K562 (cell line): ENCODE measurements at regions not wholly inside any gene's neighbourhood (a gene's known extent, or its start where the extent isn't known, plus 50 kb on each side); places are given as distances from the start of the nearest gene placed in this dataset.
A peak's percentile ranks its signal among the peaks of the same experiment; 100 is the strongest.
"Not testable (repeated sequence)": the region's sequence is repeated elsewhere in the genome, so short reads cannot be mapped to it uniquely, and the experiment has no call there.

Experiments
- ATAC-seq: fragments of 200-7000 bp; cut with Tn5 transposase; 3 replicates; pipeline ENCODE4 v1.9.1; 2020; ENCODE audit warnings: moderate library complexity
- BruUV-seq: library from RNA; stranded (reverse); fragments of 400-500 nt; replicated peaks from 2 replicates; lab custom pipeline; 2021; lab: Mats Ljungman, UMichigan
- CTCF ChIA-PET: fragments of 300-600 bp; formaldehyde crosslinking; extraction: SDS; loops from one replicate; lab custom pipeline; 2021; ENCODE audit warnings: low intra/inter-chr PET ratio; lab: Yijun Ruan, JAX
- POLR2A ChIA-PET: fragments of 300-600, 350-650 bp; sonication (Branson Sonifier 250); formaldehyde crosslinking; extraction: SDS; loops from one replicate; lab custom pipeline; 2021; ENCODE audit warnings: antibody characterized with exemption, inconsistent platforms; lab: Yijun Ruan, JAX
- DNase-seq, 4 experiments: peaks; one replicate each; pipeline versions ENCODE4 v3.0.0 to v3.0.0-alpha.2; 2011 to 2018; ENCODE audit warnings: low spot score in 3 of 4, mixed read lengths in 3 of 4; ENCODE audit errors: extremely low read depth in 1 of 4
- FAIRE-seq: peaks from 2 replicates; lab custom pipeline; 2011; peaks lifted over from hg19 to GRCh38; lab: Jason Lieb, UNC
- H2AFZ ChIP-seq: 2 replicates; pipeline ENCODE4 v1.6.0; 2011; ENCODE audit warnings: low read depth, low read length, control low read depth, inconsistent platforms
- H3K27ac ChIP-seq: fragments of 200-600 bp; 3 replicates; pipeline ENCODE4 v1.8.0; 2011; ENCODE audit warnings: low read depth, mild to moderate bottlenecking, control low read depth, inconsistent platforms, low read length, moderate library complexity, mixed read lengths; ENCODE audit errors: extremely low read depth
- H3K27me3 ChIP-seq, 2 experiments: fragments of 300-600 bp in 1 of 2; 2 replicates in 1 of 2; 3 replicates in 1 of 2; pipeline versions ENCODE4 v1.6.0 to v1.8.0; 2011; ENCODE audit warnings: inconsistent platforms in 2 of 2, low read length in 2 of 2, mild to moderate bottlenecking in 1 of 2, mixed read lengths in 1 of 2, moderate library complexity in 1 of 2; ENCODE audit not compliant: control insufficient read depth in 2 of 2, insufficient read depth in 2 of 2
- H3K36me3 ChIP-seq: fragments of 300-600 bp; 3 replicates; pipeline ENCODE4 v1.8.0; 2011; ENCODE audit warnings: mild to moderate bottlenecking, low read length, inconsistent platforms; ENCODE audit not compliant: control insufficient read depth, insufficient read depth
- H3K4me1 ChIP-seq, 2 experiments: fragments of 200-600 bp in 1 of 2; replicated peaks in 1 of 2; 2 replicates in 1 of 2; 3 replicates in 1 of 2; pipeline versions ENCODE4 v1.5.1 to v1.8.0; 2011; ENCODE audit warnings: inconsistent platforms in 2 of 2, low read length in 2 of 2, mild to moderate bottlenecking in 1 of 2, mixed read lengths in 1 of 2, moderate library complexity in 1 of 2; ENCODE audit not compliant: control insufficient read depth in 2 of 2, insufficient read depth in 2 of 2
- H3K4me2 ChIP-seq: 2 replicates; pipeline ENCODE4 v1.6.1; 2011; ENCODE audit warnings: low read length, control low read depth, inconsistent platforms, mixed read lengths; ENCODE audit not compliant: insufficient read depth
- H3K4me3 ChIP-seq: fragments of 200-600 bp; sonication (generic), shearing (Covaris generic); 2 replicates; pipeline ENCODE4 v1.5.1; 2016; ENCODE audit warnings: control low read depth, inconsistent platforms
- H3K79me2 ChIP-seq: fragments of 200-600 bp; 3 replicates; pipeline ENCODE4 v1.8.0; 2011; ENCODE audit warnings: low read length, inconsistent platforms; ENCODE audit not compliant: control insufficient read depth, insufficient read depth
- H3K9ac ChIP-seq, 2 experiments: 2 replicates each; pipeline versions ENCODE4 v1.6.0 to v1.6.1; 2011; ENCODE audit warnings: low read depth in 2 of 2, low read length in 2 of 2, control low read depth in 1 of 2, inconsistent platforms in 1 of 2, mild to moderate bottlenecking in 1 of 2, mixed read lengths in 1 of 2; ENCODE audit not compliant: insufficient read depth in 1 of 2
- H3K9me1 ChIP-seq: one replicate; pipeline ENCODE4 v1.6.0; 2011; ENCODE audit warnings: inconsistent platforms, mild to moderate bottlenecking, low read length, moderate library complexity; ENCODE audit not compliant: control insufficient read depth, insufficient read depth
- H3K9me3 ChIP-seq: replicated peaks from 2 replicates; pipeline ENCODE4 v1.5.1; 2011; ENCODE audit warnings: low read depth, low read length, inconsistent platforms; ENCODE audit not compliant: control insufficient read depth, insufficient read depth
- H4K20me1 ChIP-seq: replicated peaks from 2 replicates; pipeline ENCODE4 v1.6.1; 2011; ENCODE audit warnings: low read length, inconsistent platforms, mixed read lengths; ENCODE audit not compliant: control insufficient read depth, insufficient read depth
- BDP1 ChIP-seq: IDR thresholded peaks from 3 replicates; pipeline ENCODE4 v1.6.1; 2011; ENCODE audit not compliant: insufficient read length, insufficient read depth
- CTBP1 ChIP-seq: fragments of 450-650 bp; IDR thresholded peaks from 2 replicates; pipeline ENCODE4 v1.6.1; 2016; ENCODE audit warnings: borderline replicate concordance
- KAT7 ChIP-seq: sonication (generic); formaldehyde crosslinking; IDR thresholded peaks from 2 replicates; pipeline ENCODE4 v1.8.0; 2022; ENCODE audit warnings: missing genetic modification reagents, mild to moderate bottlenecking, borderline replicate concordance
- MCM7 ChIP-seq, 2 experiments: fragments of 450-650 bp; IDR thresholded peaks; 2 replicates each; pipeline ENCODE4 v1.6.1; 2016 to 2018
- MTA2 ChIP-seq: fragments of 450-650 bp; IDR thresholded peaks from 2 replicates; pipeline ENCODE4 v1.6.1; 2016; ENCODE audit warnings: low read depth
- POLR2A ChIP-seq: fragments of 450-650 bp; conservative IDR thresholded peaks from 2 replicates; pipeline ENCODE4 v1.6.1; 2016
- PRPF4 ChIP-seq: fragments of 200-400 bp; formaldehyde crosslinking; IDR thresholded peaks from one replicate; pipeline ENCODE4 v1.6.1; 2017; ENCODE audit warnings: low read length, low read depth, mild to moderate bottlenecking; ENCODE audit not compliant: insufficient read depth, poor library complexity, severe bottlenecking
- TRIM25 ChIP-seq: fragments of 450-650 bp; IDR thresholded peaks from 2 replicates; pipeline ENCODE4 v1.7.0; 2016; ENCODE audit warnings: borderline replicate concordance
- ZC3H8 ChIP-seq: fragments of 450-650 bp; IDR thresholded peaks from 2 replicates; pipeline ENCODE4 v1.6.1; 2017
- ZKSCAN1 ChIP-seq: fragments of 150-350 bp; IDR thresholded peaks from 2 replicates; pipeline ENCODE4 v1.6.1; 2016; ENCODE audit warnings: low read depth, low read length
- ZNF253 ChIP-seq: fragments of 250-450 bp; sonication (Bioruptor Pico); conservative IDR thresholded peaks from 2 replicates; pipeline ENCODE4 v1.6.1; 2021; ENCODE audit warnings: mild to moderate bottlenecking
- ZNF507 ChIP-seq: conservative IDR thresholded peaks from 2 replicates; pipeline ENCODE4 v1.6.1; 2017; ENCODE audit warnings: missing genetic modification characterization, missing compliant biosample characterization
- ZNF77 ChIP-seq: fragments of 250-450 bp; sonication (Bioruptor Pico); IDR thresholded peaks from 2 replicates; pipeline ENCODE4 v1.5.0; 2020
- WGBS: fragments of 100-300 bp; shearing (Covaris generic); methylation state at CpG from one replicate; pipeline ENCODE4 v1.1.6; 2016; ENCODE audit warnings: low coverage, mixed read lengths; ENCODE audit not compliant: insufficient coverage; ENCODE audit errors: missing lambda C conversion rate; 5-methylcytosine and 5-hydroxymethylcytosine counted together
- in situ Hi-C: fragments of 300-500 bp; cut with MboI; formaldehyde crosslinking; loops from 4 replicates; pipeline ENCODE4 v1.15.0; 2018; ENCODE audit warnings: inconsistent platforms, mixed read lengths
- intact Hi-C: fragments of 100-400 bp; cut with micrococcal nuclease; formaldehyde crosslinking; loops from 2 replicates; pipeline ENCODE4 v1.14.2; 2022

- in situ Hi-C loops, H3K4me3 ChIP-seq, H3K36me3 ChIP-seq, POLR2A ChIA-PET, BruUV-seq, CTCF ChIA-PET, ATAC-seq, FAIRE-seq, intact Hi-C loops, H3K4me2 ChIP-seq, H3K79me2 ChIP-seq, H4K20me1 ChIP-seq, H3K9me3 ChIP-seq, H3K4me1 ChIP-seq, H3K9ac ChIP-seq, H2AFZ ChIP-seq, H3K9me1 ChIP-seq, H3K27ac ChIP-seq, DNase-seq, H3K27me3 ChIP-seq: not testable (repeated sequence)
- TF ChIP-seq ZNF507 = peak; percentile 93
- 0% methylated on average over 1 of the region's 1 CpG for WGBS
Observed at GRCh38 chr5:2349768-2350167, 401.7 kb downstream of the IRX2 start.

GRCh38 chr5:2338686-2339085 is 412.8 kb downstream of the IRX2 start:
- H3K36me3 ChIP-seq = no peaks in the 10 kb centered on the region
- H3K27me3 ChIP-seq = peaks cover 33 to 44% of the 10 kb centered on the region in 2 experiments; a peak in 4 of 5 replicates
- DNase-seq = no peak
- ATAC-seq = no peak
- H3K9me1 ChIP-seq = peaks cover 2% of the 10 kb centered on the region
- H3K27ac ChIP-seq = no peak overlapping the region
- no peaks in the 10 kb centered on the region for H4K20me1 ChIP-seq
- in situ Hi-C loops (no loop called here), intact Hi-C loops (no loop called here)
- under 1% methylated on average over 20 of the region's 20 CpGs for WGBS
- CTCF ChIA-PET = no interaction called here
- H3K79me2 ChIP-seq = no peaks in the 10 kb centered on the region
- H3K4me2 ChIP-seq = no peak overlapping the region
- no peak overlapping the region for H2AFZ ChIP-seq
- no peaks in the 10 kb centered on the region for H3K9me3 ChIP-seq
- no peak for FAIRE-seq
- H3K9ac ChIP-seq = no peak overlapping the region
- no peak for TF ChIP-seq MCM7 (IDR thresholded peaks at IDR 0.05)
- no peak for TF ChIP-seq BDP1
- no peak for TF ChIP-seq ZNF253 (CRISPR knock-in tag)
- no peak for TF ChIP-seq MTA2
- no peak for TF ChIP-seq PRPF4
- no peak for TF ChIP-seq ZKSCAN1
- TF ChIP-seq POLR2A = no peak
- no peak for TF ChIP-seq TRIM25
- no peak for TF ChIP-seq ZC3H8
- no peak for TF ChIP-seq ZNF77
- TF ChIP-seq KAT7 = no peak
- no peak for TF ChIP-seq CTBP1
- H3K4me1 ChIP-seq = no peaks in the 10 kb centered on the region
- H3K4me3 ChIP-seq = no peak overlapping the region
- BruUV-seq = no TSS peak
- POLR2A ChIA-PET = no interaction called here
